GM18498 (cell line): ENCODE measurements at regions not wholly inside any gene's neighbourhood (a gene's known extent, or its start where the extent isn't known, plus 50 kb on each side); places are given as distances from the start of the nearest gene placed in this dataset.
"Not testable (repeated sequence)": the region's sequence is repeated elsewhere in the genome, so short reads cannot be mapped to it uniquely, and the experiment has no call there.

Experiments used
- ATAC-seq: cut with Tn5 transposase; IDR thresholded peaks from one replicate; pipeline ENCODE4 v1.9.1; 2021; ENCODE audit warnings: mild to moderate bottlenecking, moderate library complexity; ENCODE audit not compliant: unreplicated experiment

- ATAC-seq = no peak
Measured at GRCh38 chrX:5708251-5708650, 520.4 kb downstream of the NLGN4X start.

- no peak for ATAC-seq
Measured at GRCh38 chrX:5702890-5703289, 525.8 kb downstream of the NLGN4X start.

GRCh38 chrX:5695971-5696370 lies 532.7 kb downstream of the NLGN4X start:
- ATAC-seq = no peak

GRCh38 chrX:5683996-5684395 lies 544.7 kb downstream of the NLGN4X start:
- no peak for ATAC-seq

GRCh38 chrX:5681159-5681558 lies 547.5 kb downstream of the NLGN4X start:
- no peak for ATAC-seq

- ATAC-seq = no peak
Measured at GRCh38 chrX:5674036-5674435, 554.6 kb downstream of the NLGN4X start.

GRCh38 chrX:5672099-5672498 lies 556.6 kb downstream of the NLGN4X start:
- no peak for ATAC-seq

GRCh38 chrX:5666689-5667088 lies 562.0 kb downstream of the NLGN4X start:
- not testable (repeated sequence) for ATAC-seq

- no peak for ATAC-seq
Measured at GRCh38 chrX:5656544-5656943, 572.1 kb downstream of the NLGN4X start.

- ATAC-seq = no peak
Measured at GRCh38 chrX:5650904-5651303, 577.8 kb downstream of the NLGN4X start.

- ATAC-seq = no peak
Measured at GRCh38 chrX:5648941-5649568, 579.6 kb downstream of the NLGN4X start.

GRCh38 chrX:5646818-5647217 lies 581.8 kb downstream of the NLGN4X start:
- peak; percentile 98 for ATAC-seq

- ATAC-seq = no peak
Measured at GRCh38 chrX:5644776-5645175, 583.9 kb downstream of the NLGN4X start.

- no peak for ATAC-seq
Measured at GRCh38 chrX:5640071-5640470, 588.6 kb downstream of the NLGN4X start.

- no peak for ATAC-seq
Measured at GRCh38 chrX:5638572-5638971, 590.1 kb downstream of the NLGN4X start.

GRCh38 chrX:5632887-5633286 lies 595.8 kb downstream of the NLGN4X start:
- ATAC-seq = no peak

- no peak for ATAC-seq
Measured at GRCh38 chrX:5632061-5632614, 596.5 kb downstream of the NLGN4X start.

GRCh38 chrX:5617666-5618065 lies 611.0 kb downstream of the NLGN4X start:
- ATAC-seq = no peak

- ATAC-seq = no peak
Measured at GRCh38 chrX:5595570-5595969, 633.1 kb downstream of the NLGN4X start.

GRCh38 chrX:5586726-5587125 lies 641.9 kb downstream of the NLGN4X start:
- ATAC-seq = no peak

GRCh38 chrX:5575407-5575806 lies 653.3 kb downstream of the NLGN4X start:
- no peak for ATAC-seq

- no peak for ATAC-seq
Measured at GRCh38 chrX:5568934-5569333, 659.7 kb downstream of the NLGN4X start.

- ATAC-seq = no peak
Measured at GRCh38 chrX:5559386-5559785, 669.3 kb downstream of the NLGN4X start.
